Sigmoid colon (tissue), 6 donors: ENCODE measurements at regions not wholly inside any gene's neighbourhood (a gene's known extent, or its start where the extent isn't known, plus 50 kb on each side); places are given as distances from the start of the nearest gene placed in this dataset.

Source experiments
- DNase-seq: peaks from one replicate; pipeline ENCODE4 v3.0.0-alpha.2; 2019
- H3K27ac ChIP-seq, 4 donors: fragments of 200-600 bp; sonication (generic); one replicate each; pipeline ENCODE4 v1.5.1; 2016 to 2019; ENCODE audit warnings: mild to moderate bottlenecking in 1 of 4
- H3K27me3 ChIP-seq, 3 donors: fragments of 200-600 bp; sonication (generic); one replicate each; pipeline ENCODE4 v1.5.1; 2019; ENCODE audit warnings: mild to moderate bottlenecking in 1 of 3
- H3K36me3 ChIP-seq, 4 donors: fragments of 200-600 bp; sonication (generic); one replicate each; pipeline ENCODE4 v1.5.1; 2016 to 2019
- H3K4me1 ChIP-seq, 4 donors: fragments of 200-600 bp; sonication (generic); one replicate each; pipeline ENCODE4 v1.5.1; 2017 to 2019
- H3K4me3 ChIP-seq, 4 donors: fragments of 200-600 bp; sonication (generic); one replicate each; pipeline ENCODE4 v1.5.1; 2017 to 2019; ENCODE audit warnings: mild to moderate bottlenecking in 2 of 4, moderate library complexity in 1 of 4
- H3K9me3 ChIP-seq, 4 donors: fragments of 200-600 bp in 3 of 4; sonication (generic) in 3 of 4; one replicate each; pipeline versions ENCODE4 v1.5.1 to v1.6.1; 2013 to 2019
- EP300 ChIP-seq, 4 donors: sonication (generic); formaldehyde crosslinking; IDR thresholded peaks; one replicate each; pipeline ENCODE4 v1.6.1; 2017; ENCODE audit warnings: antibody characterized with exemption in 4 of 4
- POLR2A ChIP-seq, 2 donors: fragments of 450-650 bp; IDR thresholded peaks; one replicate each; pipeline ENCODE4 v1.6.1; 2016; ENCODE audit warnings: antibody characterized with exemption in 2 of 2, mild to moderate bottlenecking in 2 of 2, moderate library complexity in 2 of 2
- POLR2AphosphoS5 ChIP-seq, 4 donors: sonication (generic); formaldehyde crosslinking; IDR thresholded peaks; one replicate each; pipeline ENCODE4 v1.6.1; 2017; ENCODE audit warnings: antibody characterized with exemption in 4 of 4
- WGBS, 2 donors: extraction: QIAGEN DNeasy Blood & Tissue Kit; methylation state at CpG; one replicate each; pipeline ENCODE4 v1.1.7; 2013; 5-methylcytosine and 5-hydroxymethylcytosine counted together
- intact Hi-C: fragments of 100-400 bp; cut with DNase I; formaldehyde crosslinking; loops from one replicate; pipeline ENCODE4 v1.15.1; 2023
- TF ChIP-seq, protein P1 (sequence below), 4 experiments: fragments of 450-650 bp in 3 of 4; fragments of 200-600 bp in 1 of 4; IDR thresholded peaks; one replicate each; pipeline ENCODE4 v1.5.1; 2016 to 2019; ENCODE audit warnings: antibody characterized with exemption in 4 of 4, mild to moderate bottlenecking in 3 of 4, moderate library complexity in 2 of 4
- donor health status: healthy with polysubstance abuse.
- donor health status: healthy.

- Histone ChIP-seq H3K4me1 (no peaks in the 10 kb centered on the region), H3K27ac (no peak overlapping the region), H3K4me3 (no peak overlapping the region), H3K9me3 (no peaks in the 10 kb centered on the region), H3K36me3 (no peaks in the 10 kb centered on the region), H3K27me3 (no peaks in the 10 kb centered on the region)
- no peak for TF ChIP-seq EP300 (IDR thresholded peaks at IDR 0.05)
- no peak for TF ChIP-seq POLR2A (IDR thresholded peaks at IDR 0.05)
- TF ChIP-seq, protein P1, sequence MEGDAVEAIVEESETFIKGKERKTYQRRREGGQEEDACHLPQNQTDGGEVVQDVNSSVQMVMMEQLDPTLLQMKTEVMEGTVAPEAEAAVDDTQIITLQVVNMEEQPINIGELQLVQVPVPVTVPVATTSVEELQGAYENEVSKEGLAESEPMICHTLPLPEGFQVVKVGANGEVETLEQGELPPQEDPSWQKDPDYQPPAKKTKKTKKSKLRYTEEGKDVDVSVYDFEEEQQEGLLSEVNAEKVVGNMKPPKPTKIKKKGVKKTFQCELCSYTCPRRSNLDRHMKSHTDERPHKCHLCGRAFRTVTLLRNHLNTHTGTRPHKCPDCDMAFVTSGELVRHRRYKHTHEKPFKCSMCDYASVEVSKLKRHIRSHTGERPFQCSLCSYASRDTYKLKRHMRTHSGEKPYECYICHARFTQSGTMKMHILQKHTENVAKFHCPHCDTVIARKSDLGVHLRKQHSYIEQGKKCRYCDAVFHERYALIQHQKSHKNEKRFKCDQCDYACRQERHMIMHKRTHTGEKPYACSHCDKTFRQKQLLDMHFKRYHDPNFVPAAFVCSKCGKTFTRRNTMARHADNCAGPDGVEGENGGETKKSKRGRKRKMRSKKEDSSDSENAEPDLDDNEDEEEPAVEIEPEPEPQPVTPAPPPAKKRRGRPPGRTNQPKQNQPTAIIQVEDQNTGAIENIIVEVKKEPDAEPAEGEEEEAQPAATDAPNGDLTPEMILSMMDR (IDR thresholded peaks at IDR 0.05): no peak
- TF ChIP-seq POLR2AphosphoS5 (IDR thresholded peaks at IDR 0.05): no peak
- no peak for DNase-seq
- intact Hi-C loops: no loop called here
Observed at GRCh38 chr20:60148885-60149284, 190.7 kb downstream of the CDH26 start.

DNA sequence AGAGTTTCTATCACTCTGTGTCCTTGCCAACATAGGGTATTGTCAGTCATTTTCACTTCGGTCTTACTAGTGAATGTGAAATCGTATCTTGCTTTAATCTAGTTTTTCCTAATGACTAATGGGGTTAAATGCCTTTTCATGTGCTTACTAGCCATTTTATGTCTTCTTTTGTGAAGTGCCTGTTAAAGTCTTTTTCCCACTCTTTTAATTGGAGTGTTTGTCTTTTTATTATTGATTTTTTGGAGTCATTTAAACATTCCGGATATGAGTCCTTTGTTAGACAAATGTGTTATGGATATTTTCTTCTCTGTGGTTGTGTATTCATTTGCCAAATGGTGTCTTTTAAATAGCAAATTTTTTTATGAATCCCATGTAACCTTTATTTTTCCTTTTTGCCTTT is 194.6 kb downstream of the CDH26 start:
- Histone ChIP-seq H3K27me3 (no peaks in the 10 kb centered on the region), H3K36me3 (no peaks in the 10 kb centered on the region), H3K27ac (no peak overlapping the region), H3K4me3 (no peak overlapping the region), H3K9me3 (peaks cover 0 to 5% (median 0%) of the 10 kb centered on the region in 4 donors), H3K4me1 (no peaks in the 10 kb centered on the region)
- no peak for DNase-seq
- 81 to 85% methylated on average over 3 of the region's 3 CpGs for WGBS, 2 donors
- TF ChIP-seq, protein P1 (IDR thresholded peaks at IDR 0.05): no peak
- TF ChIP-seq POLR2AphosphoS5 (IDR thresholded peaks at IDR 0.05) (no peak), EP300 (IDR thresholded peaks at IDR 0.05) (no peak), POLR2A (IDR thresholded peaks at IDR 0.05) (no peak)
- intact Hi-C loops: no loop called here

DNA sequence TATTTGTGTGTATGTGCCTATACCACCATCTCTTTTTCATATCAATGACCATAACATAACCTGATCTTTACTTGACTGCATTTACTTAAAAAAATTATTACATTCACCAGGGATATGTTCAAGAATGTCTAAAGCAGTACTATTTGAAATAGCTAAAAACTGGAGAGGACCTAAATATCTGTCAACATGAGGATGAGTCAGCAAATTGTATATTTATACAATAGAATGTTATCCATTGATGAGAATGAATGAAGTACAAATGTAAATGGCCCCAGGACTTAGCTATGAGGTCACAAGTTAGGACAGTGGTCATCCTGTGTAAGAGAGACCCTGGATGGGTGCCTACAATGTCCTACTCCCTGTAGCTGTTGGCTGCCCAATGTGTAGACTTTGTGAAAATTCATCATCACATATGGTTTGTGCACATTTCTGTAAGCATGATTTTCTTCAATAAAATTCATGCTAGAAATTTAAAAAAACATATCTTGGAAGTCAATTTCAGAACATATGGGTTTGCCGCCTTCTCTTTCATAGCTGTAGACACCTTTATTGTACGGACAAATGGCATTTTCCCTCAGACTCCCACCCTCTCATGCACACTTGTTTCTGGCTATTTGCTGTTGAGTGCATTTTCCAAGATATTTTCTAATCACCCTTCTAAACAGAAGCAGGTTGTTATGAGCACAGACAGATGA is 202.4 kb downstream of the CDH26 start:
- TF ChIP-seq, protein P1 (IDR thresholded peaks at IDR 0.05): no peak
- no peak for TF ChIP-seq POLR2A (IDR thresholded peaks at IDR 0.05)
- TF ChIP-seq POLR2AphosphoS5 (IDR thresholded peaks at IDR 0.05): no peak
- no peak for TF ChIP-seq EP300 (IDR thresholded peaks at IDR 0.05)
- WGBS, 2 donors: 90 to 94% methylated on average over 2 of the region's 2 CpGs
- H3K4me1 ChIP-seq: no peaks in the 10 kb centered on the region
- no peak overlapping the region for H3K27ac ChIP-seq
- intact Hi-C loops: no loop called here
- DNase-seq: no peak
- H3K9me3 ChIP-seq: peaks cover 0 to 7% (median 0%) of the 10 kb centered on the region in 4 donors
- H3K4me3 ChIP-seq: no peak overlapping the region
- H3K27me3 ChIP-seq: no peaks in the 10 kb centered on the region
- H3K36me3 ChIP-seq: no peaks in the 10 kb centered on the region

- WGBS, 2 donors: 79 to 88% methylated on average over 1 of the region's 1 CpG
- intact Hi-C loops: no loop called here
- Histone ChIP-seq H3K4me3 (no peak overlapping the region), H3K27me3 (no peaks in the 10 kb centered on the region), H3K9me3 (no peaks in the 10 kb centered on the region), H3K4me1 (no peaks in the 10 kb centered on the region), H3K36me3 (no peaks in the 10 kb centered on the region), H3K27ac (no peak overlapping the region)
- TF ChIP-seq POLR2A (IDR thresholded peaks at IDR 0.05): no peak
- TF ChIP-seq, protein P1 (IDR thresholded peaks at IDR 0.05): no peak
- TF ChIP-seq EP300 (IDR thresholded peaks at IDR 0.05): no peak
- no peak for TF ChIP-seq POLR2AphosphoS5 (IDR thresholded peaks at IDR 0.05)
- DNase-seq: no peak
Observed at GRCh38 chr20:60167812-60168211, 209.6 kb downstream of the CDH26 start.

DNA sequence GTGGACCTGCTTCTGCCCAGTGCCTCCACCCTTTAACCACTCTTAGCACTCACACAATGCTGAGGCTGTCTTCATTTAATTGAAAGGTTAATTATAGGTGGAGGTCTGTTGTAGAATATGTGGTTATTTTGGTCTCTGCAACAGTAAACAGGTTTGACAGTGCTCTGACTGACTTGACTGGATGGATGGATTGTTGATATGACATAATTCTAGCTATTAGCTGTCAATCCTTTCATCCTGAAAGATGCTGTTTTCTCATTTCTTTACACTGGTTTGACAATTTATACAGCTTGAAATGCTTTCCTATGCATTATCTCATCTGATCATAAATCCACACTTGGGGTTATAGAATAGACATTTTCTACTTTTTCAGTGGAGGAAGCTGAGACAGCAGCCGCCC is 210.7 kb downstream of the CDH26 start:
- intact Hi-C loops: no loop called here
- Histone ChIP-seq H3K4me1 (no peaks in the 10 kb centered on the region), H3K36me3 (no peaks in the 10 kb centered on the region), H3K9me3 (no peaks in the 10 kb centered on the region), H3K27me3 (no peaks in the 10 kb centered on the region), H3K27ac (no peak overlapping the region), H3K4me3 (no peak overlapping the region)
- no peak for TF ChIP-seq POLR2AphosphoS5 (IDR thresholded peaks at IDR 0.05)
- no peak for TF ChIP-seq EP300 (IDR thresholded peaks at IDR 0.05)
- no peak for TF ChIP-seq POLR2A (IDR thresholded peaks at IDR 0.05)
- TF ChIP-seq, protein P1 (IDR thresholded peaks at IDR 0.05): no peak
- no peak for DNase-seq
- WGBS, 2 donors: 76 to 86% methylated on average over 1 of the region's 1 CpG
